ENCODE measurements at regions not wholly inside any gene's neighbourhood (a gene's known extent, or its start where the extent isn't known, plus 50 kb on each side); places are given as distances from the start of the nearest gene placed in this dataset.

- ATAC-seq (ENCODE audit: low FRiP score): no peak
- DNase-seq (ENCODE audit: low spot score): no peak
- TF ChIP-seq CTCF (IDR thresholded peaks at IDR 0.05): no peak
Measured at GRCh38 chr20:11080010-11080409, 406.2 kb upstream of the JAG1 start.

GRCh38 chr20:11080781-11081377, 407.1 kb upstream of the JAG1 start:
- ATAC-seq (ENCODE audit: low FRiP score): no peak
- TF ChIP-seq CTCF (IDR thresholded peaks at IDR 0.05): no peak
- DNase-seq (ENCODE audit: low spot score): no peak

GRCh38 chr20:11083841-11084240, 410.0 kb upstream of the JAG1 start:
- TF ChIP-seq CTCF (IDR thresholded peaks at IDR 0.05): no peak
- no peak for DNase-seq (ENCODE audit: low spot score)
- no peak for ATAC-seq (ENCODE audit: low FRiP score)

- no peak for TF ChIP-seq CTCF (IDR thresholded peaks at IDR 0.05)
- ATAC-seq (ENCODE audit: low FRiP score) (no peak), DNase-seq (ENCODE audit: low spot score) (no peak)
Measured at GRCh38 chr20:11084508-11084907, 410.7 kb upstream of the JAG1 start.

GRCh38 chr20:11086970-11087369, 413.2 kb upstream of the JAG1 start:
- DNase-seq (ENCODE audit: low spot score) (no peak), ATAC-seq (ENCODE audit: low FRiP score) (no peak)
- no peak for TF ChIP-seq CTCF (IDR thresholded peaks at IDR 0.05)

- no peak for DNase-seq (ENCODE audit: low spot score)
- ATAC-seq (ENCODE audit: low FRiP score): no peak
- TF ChIP-seq CTCF (IDR thresholded peaks at IDR 0.05): no peak
Measured at GRCh38 chr20:11090751-11091150, 417.0 kb upstream of the JAG1 start.

GRCh38 chr20:11091511-11091910, 417.7 kb upstream of the JAG1 start:
- no peak for TF ChIP-seq CTCF (IDR thresholded peaks at IDR 0.05)
- no peak for DNase-seq (ENCODE audit: low spot score)

More at GRCh38 chr20:11091511-11091910, 417.7 kb upstream of the JAG1 start:
- ATAC-seq (ENCODE audit: low FRiP score): no peak

Data from omental fat pad (tissue), 3 donors.